GM21619 (cell line): ENCODE measurements at regions not wholly inside any gene's neighbourhood (a gene's known extent, or its start where the extent isn't known, plus 50 kb on each side); places are given as distances from the start of the nearest gene placed in this dataset.
"Not testable (repeated sequence)": the region's sequence is repeated elsewhere in the genome, so short reads cannot be mapped to it uniquely, and the experiment has no call there.

Experiments used
- ATAC-seq: cut with Tn5 transposase; IDR thresholded peaks from one replicate; pipeline ENCODE4 v1.9.1; 2021; ENCODE audit not compliant: unreplicated experiment

GRCh38 chr5:83001796-83002381 lies 75.3 kb downstream of the TMEM167A start:
- no peak for ATAC-seq

- no peak for ATAC-seq
These were observed 76.3 kb downstream of the TMEM167A start for GRCh38 chr5:83000922-83001321.

- ATAC-seq: no peak
These were observed 76.8 kb downstream of the TMEM167A start for GRCh38 chr5:83000428-83000827.

GRCh38 chr5:82993416-82993815 lies 83.8 kb downstream of the TMEM167A start:
- no peak for ATAC-seq

- no peak for ATAC-seq
These were observed 84.5 kb downstream of the TMEM167A start for GRCh38 chr5:82992646-82993045.

- no peak for ATAC-seq
These were observed 85.4 kb downstream of the TMEM167A start for GRCh38 chr5:82991678-82992323.

- no peak for ATAC-seq
These were observed 86.1 kb downstream of the TMEM167A start for GRCh38 chr5:82991059-82991458.

GRCh38 chr5:82987188-82987587 lies 90.0 kb downstream of the TMEM167A start:
- ATAC-seq: no peak

GRCh38 chr5:82986404-82986803 lies 90.8 kb downstream of the TMEM167A start:
- ATAC-seq: no peak

- no peak for ATAC-seq
These were observed 91.4 kb downstream of the TMEM167A start for GRCh38 chr5:82985763-82986162.

- no peak for ATAC-seq
These were observed 92.1 kb downstream of the TMEM167A start for GRCh38 chr5:82984786-82985735.

GRCh38 chr5:82982846-82983245 lies 94.3 kb downstream of the TMEM167A start:
- no peak for ATAC-seq

GRCh38 chr5:82976887-82977286 lies 100.3 kb downstream of the TMEM167A start:
- ATAC-seq: not testable (repeated sequence)

GRCh38 chr5:82975812-82976211 lies 101.4 kb downstream of the TMEM167A start:
- ATAC-seq: no peak

- no peak for ATAC-seq
These were observed 101.8 kb downstream of the TMEM167A start for GRCh38 chr5:82975396-82975795.

GRCh38 chr5:82974346-82974745 lies 102.8 kb downstream of the TMEM167A start:
- not testable (repeated sequence) for ATAC-seq

- no peak for ATAC-seq
These were observed 105.3 kb downstream of the TMEM167A start for GRCh38 chr5:82971901-82972300.

- not testable (repeated sequence) for ATAC-seq
These were observed 106.0 kb downstream of the TMEM167A start for GRCh38 chr5:82971034-82971806.

- ATAC-seq: not testable (repeated sequence)
These were observed 107.8 kb downstream of the TMEM167A start for GRCh38 chr5:82969221-82969976.

GRCh38 chr5:82967072-82967471 lies 110.1 kb downstream of the TMEM167A start:
- ATAC-seq: no peak
